GM19025 (cell line): ENCODE measurements at regions not wholly inside any gene's neighbourhood (a gene's known extent, or its start where the extent isn't known, plus 50 kb on each side); places are given as distances from the start of the nearest gene placed in this dataset.

Source experiments
- ATAC-seq: cut with Tn5 transposase; IDR thresholded peaks from one replicate; pipeline ENCODE4 v1.9.1; 2021; ENCODE audit warnings: mild to moderate bottlenecking, low read depth, moderate library complexity; ENCODE audit not compliant: unreplicated experiment

GRCh38 chr3:109888026-109888425 is 550.7 kb upstream of the DPPA4 start:
- ATAC-seq: no peak

- ATAC-seq: no peak
These were observed 560.4 kb upstream of the DPPA4 start for GRCh38 chr3:109897734-109898133.

- ATAC-seq: no peak
These were observed 562.6 kb upstream of the DPPA4 start for GRCh38 chr3:109899925-109900324.

GRCh38 chr3:109900783-109901182 is 563.4 kb upstream of the DPPA4 start:
- ATAC-seq: no peak

GRCh38 chr3:109902549-109902948 is 565.2 kb upstream of the DPPA4 start:
- no peak for ATAC-seq

- no peak for ATAC-seq
These were observed 565.8 kb upstream of the DPPA4 start for GRCh38 chr3:109903100-109903499.

- no peak for ATAC-seq
These were observed 573.4 kb upstream of the DPPA4 start for GRCh38 chr3:109910772-109911171.

GRCh38 chr3:109918740-109919139 is 581.4 kb upstream of the DPPA4 start:
- no peak for ATAC-seq

GRCh38 chr3:109920749-109921148 is 583.4 kb upstream of the DPPA4 start:
- ATAC-seq: no peak

GRCh38 chr3:109921509-109921908 is 584.2 kb upstream of the DPPA4 start:
- ATAC-seq: no peak

- no peak for ATAC-seq
These were observed 585.5 kb upstream of the DPPA4 start for GRCh38 chr3:109922856-109923255.

GRCh38 chr3:109923431-109923830 is 586.1 kb upstream of the DPPA4 start:
- no peak for ATAC-seq

GRCh38 chr3:109924196-109924595 is 586.9 kb upstream of the DPPA4 start:
- ATAC-seq: no peak

GRCh38 chr3:109926376-109926775 is 589.0 kb upstream of the DPPA4 start:
- ATAC-seq: no peak

GRCh38 chr3:109927161-109927560 is 589.8 kb upstream of the DPPA4 start:
- ATAC-seq: no peak

GRCh38 chr3:109927726-109928125 is 590.4 kb upstream of the DPPA4 start:
- no peak for ATAC-seq

- no peak for ATAC-seq
These were observed 593.2 kb upstream of the DPPA4 start for GRCh38 chr3:109930582-109930981.

GRCh38 chr3:109933576-109933975 is 596.2 kb upstream of the DPPA4 start:
- no peak for ATAC-seq

GRCh38 chr3:109939817-109940216 is 602.5 kb upstream of the DPPA4 start:
- no peak for ATAC-seq

GRCh38 chr3:109943181-109943580 is 605.8 kb upstream of the DPPA4 start:
- no peak for ATAC-seq

- ATAC-seq: no peak
These were observed 607.5 kb upstream of the DPPA4 start for GRCh38 chr3:109944836-109945235.

- no peak for ATAC-seq
These were observed 615.6 kb upstream of the DPPA4 start for GRCh38 chr3:109952924-109953323.

GRCh38 chr3:109963831-109964230 is 626.5 kb upstream of the DPPA4 start:
- no peak for ATAC-seq
